Stomach (tissue), 8 donors: ENCODE measurements at regions not wholly inside any gene's neighbourhood (a gene's known extent, or its start where the extent isn't known, plus 50 kb on each side); places are given as distances from the start of the nearest gene placed in this dataset.

Experiments used
- DNase-seq, 2 donors: peaks; one replicate each; pipeline versions ENCODE4 v3.0.0 to v3.0.0-alpha.2; 2013 to 2019
- H3K27ac ChIP-seq, 5 donors: fragments of 200-600 bp in 4 of 5; sonication (generic) in 4 of 5; one replicate each; pipeline ENCODE4 v1.5.1; 2013 to 2019; ENCODE audit warnings: mild to moderate bottlenecking in 1 of 5, moderate library complexity in 1 of 5
- H3K27me3 ChIP-seq, 3 donors: fragments of 200-600 bp; sonication (generic); one replicate each; pipeline ENCODE4 v1.5.1; 2017 to 2019; ENCODE audit warnings: mixed run types in 1 of 3
- H3K36me3 ChIP-seq, 4 donors: fragments of 200-600 bp; sonication (generic); 1 replicate in 3 of 4; 2 replicates in 1 of 4; pipeline ENCODE4 v1.5.1; 2016 to 2019
- H3K4me1 ChIP-seq, 4 donors: fragments of 200-600 bp; sonication (generic); one replicate each; pipeline ENCODE4 v1.5.1; 2016 to 2019
- H3K4me3 ChIP-seq, 4 donors: fragments of 200-600 bp; sonication (generic) in 3 of 4; one replicate each; pipeline ENCODE4 v1.5.1; 2016 to 2019; ENCODE audit warnings: mild to moderate bottlenecking in 1 of 4
- H3K9me3 ChIP-seq, 4 donors: fragments of 200-600 bp; sonication (generic); one replicate each; pipeline ENCODE4 v1.5.1; 2016 to 2019
- EP300 ChIP-seq: sonication (generic); formaldehyde crosslinking; IDR thresholded peaks from one replicate; pipeline ENCODE4 v1.6.1; 2017; ENCODE audit warnings: antibody characterized with exemption
- POLR2A ChIP-seq, 4 donors: fragments of 450-650 bp; IDR thresholded peaks; one replicate each; pipeline ENCODE4 v1.6.1; 2016; ENCODE audit warnings: antibody characterized with exemption in 4 of 4, control low read depth in 2 of 4, mild to moderate bottlenecking in 1 of 4, moderate library complexity in 1 of 4
- POLR2AphosphoS5 ChIP-seq, 3 donors: sonication (generic); formaldehyde crosslinking; IDR thresholded peaks; one replicate each; pipeline ENCODE4 v1.6.1; 2016; ENCODE audit warnings: antibody characterized with exemption in 3 of 3
- WGBS, 5 donors: extraction: QIAGEN DNeasy Blood & Tissue Kit in 3 of 5; methylation state at CpG; one replicate each; pipeline versions ENCODE4 v1.1.5 to v1.1.7; 2013 to 2018; 5-methylcytosine and 5-hydroxymethylcytosine counted together
- intact Hi-C: fragments of 100-400 bp; cut with DNase I; formaldehyde crosslinking; loops from one replicate; pipeline ENCODE4 v1.15.1; 2023; ENCODE audit warnings: low total_unique reads
- TF ChIP-seq, protein P1 (sequence below), 7 experiments: fragments of 450-650 bp in 4 of 7; fragments of 200-600 bp in 3 of 7; sonication (generic) in 3 of 7; IDR thresholded peaks; one replicate each; pipeline ENCODE4 v1.5.1; 2016 to 2019; ENCODE audit warnings: antibody characterized with exemption in 7 of 7, control low read depth in 2 of 7, mild to moderate bottlenecking in 1 of 7
- donor health status: healthy with polysubstance abuse.
- donor health status: Bipolar disorder and iron deficiency.
- donor health status: healthy.

DNA sequence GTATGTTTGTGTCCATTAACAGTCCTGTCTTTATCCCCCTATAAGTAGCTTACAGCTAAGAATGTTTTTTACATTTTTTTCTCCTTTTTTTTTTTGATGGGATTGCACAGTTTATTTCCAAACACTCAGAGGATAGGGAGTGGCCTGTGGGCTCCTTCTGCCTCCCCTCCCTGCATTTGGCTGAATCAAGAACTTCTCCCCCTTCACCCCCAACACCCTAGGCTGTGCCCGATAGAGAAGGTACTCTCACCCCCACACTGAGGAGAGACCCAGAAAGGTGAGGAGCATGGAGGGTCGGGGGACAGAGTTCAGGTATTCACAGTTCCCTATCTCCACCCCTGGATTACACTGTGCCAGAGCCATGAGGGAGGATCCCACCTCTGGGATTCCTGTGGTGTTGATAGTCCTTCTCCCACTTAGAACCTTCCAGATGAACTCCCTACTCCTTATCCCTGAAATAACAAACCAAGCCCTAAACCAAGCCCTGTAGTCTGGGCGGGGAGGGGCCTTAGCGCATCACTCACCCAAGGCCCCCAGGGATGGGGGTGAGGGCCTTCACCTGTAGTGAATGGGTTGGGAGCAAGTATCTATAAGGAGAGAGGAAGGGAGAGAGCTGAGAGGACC lies 97.1 kb downstream of the ADAMTS15 start:
- H3K4me3 ChIP-seq = no peak overlapping the region
- H3K9me3 ChIP-seq = no peaks in the 10 kb centered on the region
- intact Hi-C loops = no loop called here
- DNase-seq = no peak
- no peaks in the 10 kb centered on the region for H3K36me3 ChIP-seq
- no peak for TF ChIP-seq POLR2A (IDR thresholded peaks at IDR 0.05)
- no peak for TF ChIP-seq POLR2AphosphoS5 (IDR thresholded peaks at IDR 0.05)
- H3K27me3 ChIP-seq = no peaks in the 10 kb centered on the region
- peaks cover 0 to 7% (median 2%) of the 10 kb centered on the region in 4 donors for H3K4me1 ChIP-seq
- WGBS, 5 donors = 79 to 91% (median 84%) methylated on average over 4 of the region's 4 CpGs
- no peak overlapping the region for H3K27ac ChIP-seq

DNA sequence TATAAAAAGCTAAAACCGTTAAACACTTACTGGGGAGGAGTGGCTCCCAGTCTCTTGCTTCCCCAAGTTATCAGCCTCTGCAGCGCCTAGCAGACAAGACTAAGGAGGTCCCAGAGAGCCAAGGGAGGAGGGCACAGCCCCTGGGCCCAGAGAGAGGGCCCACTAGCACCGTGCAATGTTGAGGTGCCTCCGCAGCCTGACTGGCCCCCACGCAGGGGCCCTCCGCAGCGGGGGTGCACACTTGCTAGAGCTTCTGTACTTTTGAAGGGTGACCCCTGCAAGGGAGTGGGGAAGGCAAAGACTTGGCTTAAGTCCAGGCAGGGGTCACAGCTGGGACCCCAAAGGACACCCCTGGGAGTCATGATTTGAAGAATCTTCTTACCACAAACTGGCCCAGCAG lies 98.0 kb downstream of the ADAMTS15 start:
- H3K27ac ChIP-seq = no peak overlapping the region
- 74 to 96% (median 90%) methylated on average over 4 to 7 of the region's 7 CpGs for WGBS, 5 donors
- H3K4me3 ChIP-seq = no peak overlapping the region
- no peaks in the 10 kb centered on the region for H3K9me3 ChIP-seq
- H3K36me3 ChIP-seq = no peaks in the 10 kb centered on the region
- no peak for TF ChIP-seq POLR2A (IDR thresholded peaks at IDR 0.05)
- no peak for TF ChIP-seq POLR2AphosphoS5 (IDR thresholded peaks at IDR 0.05)
- TF ChIP-seq, protein P1, sequence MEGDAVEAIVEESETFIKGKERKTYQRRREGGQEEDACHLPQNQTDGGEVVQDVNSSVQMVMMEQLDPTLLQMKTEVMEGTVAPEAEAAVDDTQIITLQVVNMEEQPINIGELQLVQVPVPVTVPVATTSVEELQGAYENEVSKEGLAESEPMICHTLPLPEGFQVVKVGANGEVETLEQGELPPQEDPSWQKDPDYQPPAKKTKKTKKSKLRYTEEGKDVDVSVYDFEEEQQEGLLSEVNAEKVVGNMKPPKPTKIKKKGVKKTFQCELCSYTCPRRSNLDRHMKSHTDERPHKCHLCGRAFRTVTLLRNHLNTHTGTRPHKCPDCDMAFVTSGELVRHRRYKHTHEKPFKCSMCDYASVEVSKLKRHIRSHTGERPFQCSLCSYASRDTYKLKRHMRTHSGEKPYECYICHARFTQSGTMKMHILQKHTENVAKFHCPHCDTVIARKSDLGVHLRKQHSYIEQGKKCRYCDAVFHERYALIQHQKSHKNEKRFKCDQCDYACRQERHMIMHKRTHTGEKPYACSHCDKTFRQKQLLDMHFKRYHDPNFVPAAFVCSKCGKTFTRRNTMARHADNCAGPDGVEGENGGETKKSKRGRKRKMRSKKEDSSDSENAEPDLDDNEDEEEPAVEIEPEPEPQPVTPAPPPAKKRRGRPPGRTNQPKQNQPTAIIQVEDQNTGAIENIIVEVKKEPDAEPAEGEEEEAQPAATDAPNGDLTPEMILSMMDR (IDR thresholded peaks at IDR 0.05) = no peak
- no peak for TF ChIP-seq EP300
- H3K27me3 ChIP-seq = no peaks in the 10 kb centered on the region
- intact Hi-C loops = no loop called here
- no peak for DNase-seq
- H3K4me1 ChIP-seq = peaks cover 0 to 11% (median 2%) of the 10 kb centered on the region in 4 donors

DNA sequence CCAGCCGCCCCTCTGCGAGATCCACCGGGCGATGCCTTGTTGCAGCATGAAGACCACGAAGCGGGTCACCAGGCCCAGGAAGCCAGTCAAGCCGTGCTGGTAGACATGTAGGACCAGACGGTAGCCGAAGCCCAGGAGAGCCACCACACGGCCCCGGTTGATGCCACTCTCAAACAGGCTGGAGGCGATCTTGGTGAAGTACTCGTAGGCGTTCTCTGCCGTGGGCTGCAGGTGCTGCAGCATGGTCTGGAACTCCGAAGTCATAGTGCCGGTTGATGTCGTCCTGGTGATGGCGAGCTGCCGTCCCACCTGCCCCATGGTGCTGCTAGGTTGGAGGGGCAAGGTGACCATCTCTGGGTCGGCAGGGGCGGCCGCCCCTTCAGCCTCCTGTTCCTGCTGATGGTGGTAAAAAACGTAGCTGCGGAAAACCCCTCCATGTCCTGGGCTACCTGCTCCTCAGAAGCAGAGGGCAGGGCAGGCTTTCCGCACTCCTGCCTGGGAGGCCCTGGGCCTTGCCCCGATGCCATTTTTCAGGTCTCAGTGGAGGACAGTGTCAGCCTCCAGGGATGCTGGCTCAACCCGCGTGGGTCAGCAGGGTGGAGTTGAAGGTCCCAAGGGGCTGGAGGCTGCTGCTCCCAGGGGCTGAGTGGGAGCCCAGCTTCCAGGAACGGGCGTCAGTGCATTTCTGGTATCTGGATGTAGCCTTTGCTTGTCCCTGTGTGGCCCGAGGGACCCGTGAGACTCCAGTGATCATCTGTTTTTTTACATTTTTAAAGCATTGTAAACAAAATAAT lies 98.7 kb downstream of the ADAMTS15 start:
- no peak overlapping the region for H3K27ac ChIP-seq
- intact Hi-C loops = no loop called here
- TF ChIP-seq, protein P1 (IDR thresholded peaks at IDR 0.05) = no peak
- TF ChIP-seq EP300 (no peak), POLR2AphosphoS5 (IDR thresholded peaks at IDR 0.05) (no peak), POLR2A (IDR thresholded peaks at IDR 0.05) (no peak)

DNA sequence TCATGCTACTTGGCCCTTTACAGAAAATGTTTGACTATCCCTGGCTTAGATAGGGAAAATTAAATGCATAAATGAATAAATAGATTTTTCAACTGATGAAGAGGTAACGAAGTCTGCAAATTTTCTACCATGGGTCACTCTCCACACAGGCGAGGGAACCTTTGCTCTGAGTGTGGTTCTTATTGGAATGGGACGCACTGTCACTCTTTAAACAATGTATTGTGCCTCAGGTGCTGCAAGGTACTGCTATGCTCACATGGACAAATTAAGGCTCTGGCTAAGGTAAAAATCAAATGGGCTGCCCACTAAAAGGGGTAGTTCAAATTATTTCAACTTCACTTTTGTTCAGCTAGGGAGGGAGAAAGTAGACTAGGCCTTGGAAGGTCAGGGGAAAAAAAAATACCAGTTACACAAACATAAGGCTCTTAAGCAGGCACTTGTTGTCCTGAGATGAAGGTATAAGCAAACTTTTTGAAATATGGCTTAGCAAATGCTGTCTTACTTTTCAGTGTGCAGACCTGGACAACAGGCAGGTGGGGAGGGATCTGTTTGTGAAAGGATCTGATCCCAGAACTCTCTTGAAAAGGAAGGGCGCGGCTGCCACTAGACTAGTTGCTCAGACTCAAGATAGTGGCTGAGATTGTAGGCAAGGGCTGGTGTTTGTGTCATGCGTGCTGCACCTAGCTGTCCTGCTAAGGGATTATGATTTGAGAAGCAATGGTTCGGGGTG lies 99.5 kb downstream of the ADAMTS15 start:
- no peak overlapping the region for H3K27ac ChIP-seq
- TF ChIP-seq EP300 (no peak), POLR2AphosphoS5 (IDR thresholded peaks at IDR 0.05) (no peak), POLR2A (IDR thresholded peaks at IDR 0.05) (no peak)
- TF ChIP-seq, protein P1 (IDR thresholded peaks at IDR 0.05) = no peak
- intact Hi-C loops = no loop called here
- no peaks in the 10 kb centered on the region for H3K36me3 ChIP-seq
- H3K27me3 ChIP-seq = no peaks in the 10 kb centered on the region
- peaks cover 0 to 11% (median 2%) of the 10 kb centered on the region in 4 donors for H3K4me1 ChIP-seq
- no peak for DNase-seq
- H3K9me3 ChIP-seq = no peaks in the 10 kb centered on the region
- 56 to 73% (median 69%) methylated on average over 7 of the region's 7 CpGs for WGBS, 5 donors
- no peak overlapping the region for H3K4me3 ChIP-seq

More for the DNA sequence above, 98.7 kb downstream of the ADAMTS15 start:
- DNase-seq = no peak
- Histone ChIP-seq H3K4me3 (no peak overlapping the region), H3K4me1 (peaks cover 0 to 11% (median 2%) of the 10 kb centered on the region in 4 donors), H3K9me3 (no peaks in the 10 kb centered on the region), H3K36me3 (no peaks in the 10 kb centered on the region), H3K27me3 (no peaks in the 10 kb centered on the region)
- 87 to 94% (median 93%) methylated on average over 17 to 33 of the region's 33 CpGs for WGBS, 5 donors
